Skeletal muscle satellite cell (primary cell): ENCODE measurements at regions not wholly inside any gene's neighbourhood (a gene's known extent, or its start where the extent isn't known, plus 50 kb on each side); places are given as distances from the start of the nearest gene placed in this dataset.
"Not testable (repeated sequence)": the region's sequence is repeated elsewhere in the genome, so short reads cannot be mapped to it uniquely, and the experiment has no call there.

Experiments
- H3K27me3 ChIP-seq: 2 replicates; pipeline ENCODE4 v1.7.0; 2013; ENCODE audit warnings: low read length; ENCODE audit not compliant: control insufficient read depth, insufficient read depth
- H3K36me3 ChIP-seq: 2 replicates; pipeline ENCODE4 v1.7.0; 2013; ENCODE audit warnings: mild to moderate bottlenecking, control low read depth, low read length; ENCODE audit not compliant: insufficient read depth
- H3K4me1 ChIP-seq: 2 replicates; pipeline ENCODE4 v1.7.0; 2013; ENCODE audit warnings: low read length; ENCODE audit not compliant: control insufficient read depth, insufficient read depth
- H3K4me2 ChIP-seq: 2 replicates; pipeline ENCODE4 v1.7.0; 2013; ENCODE audit warnings: mild to moderate bottlenecking, low read length
- H3K4me3 ChIP-seq: 2 replicates; pipeline ENCODE4 v1.7.0; 2013; ENCODE audit warnings: low read length
- H3K9ac ChIP-seq: 2 replicates; pipeline ENCODE4 v1.7.0; 2013; ENCODE audit warnings: mild to moderate bottlenecking, low read depth, low read length, moderate library complexity
- H3K9me3 ChIP-seq: replicated peaks from 2 replicates; pipeline ENCODE4 v1.7.0; 2013; ENCODE audit warnings: mild to moderate bottlenecking, control low read depth, low read length

DNA sequence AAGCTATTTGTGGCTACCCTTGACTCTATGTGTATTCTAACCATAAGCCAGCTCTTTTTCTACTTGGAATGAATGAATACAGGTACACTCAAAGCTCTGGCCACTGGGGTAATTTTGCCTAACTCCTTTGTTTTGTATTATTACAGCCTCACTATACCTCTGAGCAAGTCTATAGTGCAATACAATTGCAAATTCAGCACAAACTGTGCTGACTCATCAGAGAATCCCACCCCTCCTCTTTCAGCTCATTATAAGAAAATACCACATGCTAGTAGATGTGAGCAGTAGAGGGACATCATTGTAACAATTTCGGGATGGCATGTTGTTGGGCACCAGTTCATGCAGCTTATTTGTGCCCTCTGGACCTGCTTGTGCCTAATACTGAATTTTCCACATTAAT, 1382.2 kb downstream of the SLITRK5 start:
- no peaks in the 10 kb centered on the region for H3K27me3 ChIP-seq
- no peak overlapping the region for H3K4me3 ChIP-seq
- H3K9me3 ChIP-seq, result no peaks in the 10 kb centered on the region
- H3K9ac ChIP-seq, result no peak overlapping the region
- no peak overlapping the region for H3K4me2 ChIP-seq
- no peaks in the 10 kb centered on the region for H3K36me3 ChIP-seq
- no peaks in the 10 kb centered on the region for H3K4me1 ChIP-seq

DNA sequence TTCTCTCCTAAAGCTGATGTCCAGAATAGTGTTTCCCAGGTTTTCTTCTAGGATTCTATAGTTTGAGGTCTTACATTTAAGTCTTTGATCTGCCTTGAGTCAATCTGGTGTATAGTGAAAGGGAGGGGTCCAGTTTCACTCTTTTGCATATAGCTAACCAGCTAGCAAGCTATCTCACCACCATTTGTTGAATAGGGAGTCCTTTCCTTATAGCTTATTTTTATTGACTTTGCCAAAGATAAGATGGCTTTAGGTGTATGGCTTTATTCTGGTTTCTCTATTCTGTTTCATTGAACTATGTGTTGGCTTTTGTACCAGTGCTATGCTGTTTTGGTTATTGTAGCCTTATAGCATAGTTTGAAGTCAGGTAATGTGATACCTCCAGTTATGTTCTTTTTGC, 1386.1 kb downstream of the SLITRK5 start:
- Histone ChIP-seq H3K4me1 (no peaks in the 10 kb centered on the region), H3K4me3 (no peak overlapping the region), H3K4me2 (no peak overlapping the region), H3K9me3 (no peaks in the 10 kb centered on the region), H3K36me3 (no peaks in the 10 kb centered on the region), H3K9ac (no peak overlapping the region), H3K27me3 (no peaks in the 10 kb centered on the region)

- Histone ChIP-seq H3K27me3 (no peaks in the 10 kb centered on the region), H3K9ac (no peak overlapping the region), H3K4me2 (no peak overlapping the region), H3K4me1 (no peaks in the 10 kb centered on the region), H3K9me3 (no peaks in the 10 kb centered on the region), H3K4me3 (no peak overlapping the region), H3K36me3 (no peaks in the 10 kb centered on the region)
Measured at GRCh38 chr13:89057862-89058261, 1386.7 kb downstream of the SLITRK5 start.

DNA sequence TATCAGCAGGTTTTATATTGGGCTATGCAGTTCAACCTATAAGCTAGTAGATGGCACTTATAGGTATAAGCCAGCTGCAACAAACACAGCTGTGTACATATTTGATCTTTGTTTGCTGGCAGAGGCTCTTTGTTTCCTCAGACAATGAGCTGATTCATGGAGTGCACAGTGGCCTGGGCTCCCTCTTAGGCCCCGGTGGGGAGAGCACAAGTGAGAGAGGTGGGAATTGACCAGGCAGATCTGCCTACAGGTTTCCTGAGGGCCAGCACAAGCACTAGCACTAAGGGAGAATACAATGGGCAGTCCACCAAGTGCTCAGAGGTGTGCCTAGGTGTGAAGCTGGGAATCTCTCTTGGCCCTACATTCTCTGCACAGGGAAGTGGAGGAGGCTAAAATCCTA, 1390.7 kb downstream of the SLITRK5 start:
- H3K4me1 ChIP-seq, result no peaks in the 10 kb centered on the region
- H3K4me3 ChIP-seq, result no peak overlapping the region
- H3K36me3 ChIP-seq, result no peaks in the 10 kb centered on the region
- no peak overlapping the region for H3K9ac ChIP-seq
- H3K9me3 ChIP-seq, result no peaks in the 10 kb centered on the region
- H3K4me2 ChIP-seq, result no peak overlapping the region
- no peaks in the 10 kb centered on the region for H3K27me3 ChIP-seq

DNA sequence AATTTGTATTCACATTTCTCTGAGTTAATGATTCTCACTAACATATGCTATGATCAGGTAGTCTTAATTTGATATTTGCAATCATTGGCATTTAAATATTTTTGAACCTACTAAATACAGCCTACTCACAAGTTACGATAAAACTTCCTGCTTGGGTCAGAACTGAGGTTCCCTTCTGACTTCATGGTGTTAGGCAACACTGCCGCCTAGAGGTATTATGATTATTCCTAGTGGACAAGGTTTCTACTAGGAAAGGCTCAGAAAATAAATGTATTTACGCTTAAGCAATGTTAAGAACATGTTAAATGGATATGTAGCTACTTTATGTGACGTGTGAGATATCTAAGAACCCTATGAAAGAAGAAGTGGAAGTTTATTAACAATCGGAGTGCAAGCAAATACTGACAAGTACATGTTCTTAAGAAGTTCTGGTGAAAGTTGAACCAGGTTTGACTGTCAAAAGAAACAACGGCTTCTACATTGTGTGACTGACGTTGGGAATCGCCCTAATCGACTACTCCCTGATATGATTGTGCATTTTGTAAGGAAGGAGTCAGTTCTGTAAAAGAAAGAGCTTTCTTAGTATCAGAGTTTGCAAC, 1395.8 kb downstream of the SLITRK5 start:
- no peak overlapping the region for H3K9ac ChIP-seq
- no peaks in the 10 kb centered on the region for H3K27me3 ChIP-seq
- no peak overlapping the region for H3K4me3 ChIP-seq
- H3K36me3 ChIP-seq, result no peaks in the 10 kb centered on the region
- peak overlapping the region; percentile 26 for H3K4me2 ChIP-seq
- no peaks in the 10 kb centered on the region for H3K9me3 ChIP-seq
- no peaks in the 10 kb centered on the region for H3K4me1 ChIP-seq

GRCh38 chr13:89072979-89073378, 1401.8 kb downstream of the SLITRK5 start:
- Histone ChIP-seq H3K4me3 (no peak overlapping the region), H3K27me3 (no peaks in the 10 kb centered on the region), H3K36me3 (no peaks in the 10 kb centered on the region), H3K9ac (no peak overlapping the region), H3K4me2 (no peak overlapping the region), H3K4me1 (no peaks in the 10 kb centered on the region), H3K9me3 (no peaks in the 10 kb centered on the region)

GRCh38 chr13:89076622-89077021, 1405.5 kb downstream of the SLITRK5 start:
- no peaks in the 10 kb centered on the region for H3K36me3 ChIP-seq
- no peaks in the 10 kb centered on the region for H3K27me3 ChIP-seq
- no peak overlapping the region for H3K9ac ChIP-seq
- H3K4me3 ChIP-seq, result no peak overlapping the region
- H3K4me1 ChIP-seq, result no peaks in the 10 kb centered on the region
- no peaks in the 10 kb centered on the region for H3K9me3 ChIP-seq
- no peak overlapping the region for H3K4me2 ChIP-seq

GRCh38 chr13:89082623-89083022, 1411.5 kb downstream of the SLITRK5 start:
- Histone ChIP-seq H3K27me3 (no peaks in the 10 kb centered on the region), H3K36me3 (no peaks in the 10 kb centered on the region), H3K4me3 (no peak overlapping the region), H3K9ac (no peak overlapping the region), H3K9me3 (no peaks in the 10 kb centered on the region), H3K4me1 (no peaks in the 10 kb centered on the region), H3K4me2 (no peak overlapping the region)

DNA sequence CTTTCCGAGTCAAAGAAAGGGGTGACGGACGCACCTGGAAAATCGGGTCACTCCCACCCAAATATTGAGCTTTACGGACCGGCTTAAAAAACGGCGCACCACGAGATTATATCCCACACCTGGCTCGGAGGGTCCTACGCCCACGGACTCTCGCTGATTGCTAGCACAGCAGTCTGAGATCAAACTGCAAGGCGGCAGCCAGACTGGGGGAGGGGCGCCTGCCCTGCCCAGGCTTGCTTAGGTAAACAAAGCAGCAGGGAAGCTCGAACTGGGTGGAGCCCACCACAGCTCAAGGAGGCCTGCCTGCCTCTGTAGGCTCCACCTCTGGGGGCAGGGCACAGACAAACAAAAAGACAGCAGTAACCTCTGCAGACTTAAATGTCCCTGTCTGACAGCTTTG, 1416.9 kb downstream of the SLITRK5 start:
- not testable (repeated sequence) for H3K27me3 ChIP-seq, H3K9ac ChIP-seq, H3K36me3 ChIP-seq, H3K9me3 ChIP-seq, H3K4me2 ChIP-seq, H3K4me3 ChIP-seq, H3K4me1 ChIP-seq

DNA sequence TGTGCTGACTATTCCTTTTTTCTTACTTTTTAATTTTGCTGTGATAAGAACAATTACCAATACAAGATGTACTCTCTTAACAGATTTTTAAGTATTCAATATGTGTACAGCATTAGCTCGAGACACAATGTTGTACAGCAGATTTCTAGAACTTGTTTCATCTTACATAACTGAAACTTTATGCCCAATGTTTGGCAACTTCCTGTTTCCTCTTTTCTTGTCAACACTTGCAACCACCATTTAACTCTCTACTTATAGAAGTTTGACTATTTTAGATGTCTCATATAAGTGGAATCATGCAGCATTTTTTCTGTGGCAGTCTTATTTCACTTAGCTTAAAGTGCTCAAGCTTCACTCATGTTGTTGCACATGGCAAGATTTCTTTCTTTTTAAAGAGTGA, 1426.8 kb downstream of the SLITRK5 start:
- no peaks in the 10 kb centered on the region for H3K36me3 ChIP-seq
- no peak overlapping the region for H3K4me3 ChIP-seq
- no peak overlapping the region for H3K4me2 ChIP-seq
- H3K27me3 ChIP-seq, result no peaks in the 10 kb centered on the region
- H3K9me3 ChIP-seq, result no peaks in the 10 kb centered on the region
- no peaks in the 10 kb centered on the region for H3K4me1 ChIP-seq
- no peak overlapping the region for H3K9ac ChIP-seq

GRCh38 chr13:89113744-89114143, 1442.6 kb downstream of the SLITRK5 start:
- no peaks in the 10 kb centered on the region for H3K36me3 ChIP-seq
- no peaks in the 10 kb centered on the region for H3K4me1 ChIP-seq
- H3K9me3 ChIP-seq, result no peaks in the 10 kb centered on the region
- H3K4me3 ChIP-seq, result no peak overlapping the region
- no peaks in the 10 kb centered on the region for H3K27me3 ChIP-seq
- no peak overlapping the region for H3K9ac ChIP-seq
- no peak overlapping the region for H3K4me2 ChIP-seq

GRCh38 chr13:89115307-89115706, 1444.1 kb downstream of the SLITRK5 start:
- H3K9ac ChIP-seq, result no peak overlapping the region
- H3K36me3 ChIP-seq, result no peaks in the 10 kb centered on the region
- H3K4me2 ChIP-seq, result no peak overlapping the region
- H3K4me3 ChIP-seq, result no peak overlapping the region
- no peaks in the 10 kb centered on the region for H3K27me3 ChIP-seq
- no peaks in the 10 kb centered on the region for H3K4me1 ChIP-seq
- no peaks in the 10 kb centered on the region for H3K9me3 ChIP-seq
